Sigmoid colon (tissue), 4 donors: ENCODE measurements at regions not wholly inside any gene's neighbourhood (a gene's known extent, or its start where the extent isn't known, plus 50 kb on each side); places are given as distances from the start of the nearest gene placed in this dataset.

Experiments used
- EP300 ChIP-seq, 4 donors: sonication (generic); formaldehyde crosslinking; IDR thresholded peaks; one replicate each; pipeline ENCODE4 v1.6.1; 2017; ENCODE audit warnings: antibody characterized with exemption in 4 of 4
- POLR2A ChIP-seq, 2 donors: fragments of 450-650 bp; IDR thresholded peaks; one replicate each; pipeline ENCODE4 v1.6.1; 2016; ENCODE audit warnings: antibody characterized with exemption in 2 of 2, mild to moderate bottlenecking in 2 of 2, moderate library complexity in 2 of 2
- POLR2AphosphoS5 ChIP-seq, 4 donors: sonication (generic); formaldehyde crosslinking; IDR thresholded peaks; one replicate each; pipeline ENCODE4 v1.6.1; 2017; ENCODE audit warnings: antibody characterized with exemption in 4 of 4
- TF ChIP-seq, protein P1 (sequence below), 4 experiments: fragments of 450-650 bp in 3 of 4; fragments of 200-600 bp in 1 of 4; IDR thresholded peaks; one replicate each; pipeline ENCODE4 v1.5.1; 2016 to 2019; ENCODE audit warnings: antibody characterized with exemption in 4 of 4, mild to moderate bottlenecking in 3 of 4, moderate library complexity in 2 of 4

DNA sequence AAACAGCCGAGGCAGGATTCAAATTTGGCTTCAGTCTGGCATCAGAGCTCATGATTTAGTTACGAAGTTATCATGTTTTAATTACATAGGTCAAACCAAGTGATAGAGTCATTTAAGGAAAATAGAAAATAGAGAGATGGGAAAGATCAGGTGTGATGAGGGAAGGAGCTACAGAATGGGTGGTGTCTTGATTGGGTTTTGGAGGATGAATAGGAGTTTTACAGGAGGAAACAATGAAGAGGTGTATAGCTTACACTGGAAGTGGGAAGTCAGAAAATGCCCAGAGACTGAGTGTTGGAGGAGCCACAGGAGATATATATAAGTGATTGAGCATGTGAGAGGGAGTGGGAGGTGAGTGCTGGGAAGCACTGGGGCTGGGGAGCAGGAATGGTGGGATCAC lies 264.2 kb upstream of the TNP1 start:
- TF ChIP-seq, protein P1, sequence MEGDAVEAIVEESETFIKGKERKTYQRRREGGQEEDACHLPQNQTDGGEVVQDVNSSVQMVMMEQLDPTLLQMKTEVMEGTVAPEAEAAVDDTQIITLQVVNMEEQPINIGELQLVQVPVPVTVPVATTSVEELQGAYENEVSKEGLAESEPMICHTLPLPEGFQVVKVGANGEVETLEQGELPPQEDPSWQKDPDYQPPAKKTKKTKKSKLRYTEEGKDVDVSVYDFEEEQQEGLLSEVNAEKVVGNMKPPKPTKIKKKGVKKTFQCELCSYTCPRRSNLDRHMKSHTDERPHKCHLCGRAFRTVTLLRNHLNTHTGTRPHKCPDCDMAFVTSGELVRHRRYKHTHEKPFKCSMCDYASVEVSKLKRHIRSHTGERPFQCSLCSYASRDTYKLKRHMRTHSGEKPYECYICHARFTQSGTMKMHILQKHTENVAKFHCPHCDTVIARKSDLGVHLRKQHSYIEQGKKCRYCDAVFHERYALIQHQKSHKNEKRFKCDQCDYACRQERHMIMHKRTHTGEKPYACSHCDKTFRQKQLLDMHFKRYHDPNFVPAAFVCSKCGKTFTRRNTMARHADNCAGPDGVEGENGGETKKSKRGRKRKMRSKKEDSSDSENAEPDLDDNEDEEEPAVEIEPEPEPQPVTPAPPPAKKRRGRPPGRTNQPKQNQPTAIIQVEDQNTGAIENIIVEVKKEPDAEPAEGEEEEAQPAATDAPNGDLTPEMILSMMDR (IDR thresholded peaks at IDR 0.05) = no peak
- TF ChIP-seq POLR2AphosphoS5 (IDR thresholded peaks at IDR 0.05) (no peak), POLR2A (IDR thresholded peaks at IDR 0.05) (no peak), EP300 (IDR thresholded peaks at IDR 0.05) (no peak)
